ENCODE measurements at regions not wholly inside any gene's neighbourhood (a gene's known extent, or its start where the extent isn't known, plus 50 kb on each side); places are given as distances from the start of the nearest gene placed in this dataset.

DNA sequence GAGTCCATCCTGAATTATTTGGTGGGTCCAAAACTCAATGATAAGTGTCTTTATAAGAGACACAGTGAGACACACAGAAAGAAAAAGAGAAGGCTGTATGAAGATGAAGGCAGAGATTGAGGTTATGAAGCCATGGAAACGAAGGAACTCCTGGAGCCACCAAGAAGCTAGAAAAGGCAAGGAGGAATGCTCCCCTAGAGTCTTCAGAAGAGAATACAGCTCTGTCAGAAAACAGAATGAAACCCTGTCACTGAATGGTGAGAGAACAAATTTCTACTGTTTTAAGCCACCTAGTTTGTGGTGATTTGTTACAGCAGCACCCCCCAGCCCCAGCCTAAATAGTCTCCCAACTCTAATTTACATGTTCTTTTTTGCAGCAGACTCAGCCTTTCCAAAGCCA lies 635.1 kb downstream of the EPHA7 start:
- TF ChIP-seq, protein P1, sequence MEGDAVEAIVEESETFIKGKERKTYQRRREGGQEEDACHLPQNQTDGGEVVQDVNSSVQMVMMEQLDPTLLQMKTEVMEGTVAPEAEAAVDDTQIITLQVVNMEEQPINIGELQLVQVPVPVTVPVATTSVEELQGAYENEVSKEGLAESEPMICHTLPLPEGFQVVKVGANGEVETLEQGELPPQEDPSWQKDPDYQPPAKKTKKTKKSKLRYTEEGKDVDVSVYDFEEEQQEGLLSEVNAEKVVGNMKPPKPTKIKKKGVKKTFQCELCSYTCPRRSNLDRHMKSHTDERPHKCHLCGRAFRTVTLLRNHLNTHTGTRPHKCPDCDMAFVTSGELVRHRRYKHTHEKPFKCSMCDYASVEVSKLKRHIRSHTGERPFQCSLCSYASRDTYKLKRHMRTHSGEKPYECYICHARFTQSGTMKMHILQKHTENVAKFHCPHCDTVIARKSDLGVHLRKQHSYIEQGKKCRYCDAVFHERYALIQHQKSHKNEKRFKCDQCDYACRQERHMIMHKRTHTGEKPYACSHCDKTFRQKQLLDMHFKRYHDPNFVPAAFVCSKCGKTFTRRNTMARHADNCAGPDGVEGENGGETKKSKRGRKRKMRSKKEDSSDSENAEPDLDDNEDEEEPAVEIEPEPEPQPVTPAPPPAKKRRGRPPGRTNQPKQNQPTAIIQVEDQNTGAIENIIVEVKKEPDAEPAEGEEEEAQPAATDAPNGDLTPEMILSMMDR (conservative IDR thresholded peaks at IDR 0.05 in 1 of 2, IDR thresholded peaks at IDR 0.05 in 1 of 2; ENCODE audit: low read depth in 1 of 2, low read length in 2 of 2), result no peak
- no peak for TF ChIP-seq EZH2 (IDR thresholded peaks at IDR 0.05; ENCODE audit: low read length, missing control alignments)
- no peak overlapping the region for H3K27ac ChIP-seq (ENCODE audit: insufficient read depth, low read length)
- no peaks in the 10 kb centered on the region for H3K4me1 ChIP-seq (ENCODE audit: control insufficient read depth, extremely low read depth, insufficient read depth, low read length)
- DNase-seq (ENCODE audit: low read depth in 2 of 2), result no peak
- H3K27me3 ChIP-seq (ENCODE audit: control insufficient read depth, insufficient read depth, low read length), result no peaks in the 10 kb centered on the region
- no peak overlapping the region for H3K4me3 ChIP-seq (replicated peaks in 1 of 4; ENCODE audit: control extremely low read depth in 1 of 4, insufficient read depth in 1 of 4, low read depth in 3 of 4, low read length in 4 of 4)
- no peaks in the 10 kb centered on the region for H3K9me3 ChIP-seq (ENCODE audit: control insufficient read depth, insufficient read depth, low read depth, low read length)
- H3K9ac ChIP-seq (ENCODE audit: insufficient read depth, low read length), result no peak overlapping the region
- H3K4me2 ChIP-seq (ENCODE audit: extremely low read depth, insufficient read depth, low read length), result no peak overlapping the region
- no peaks in the 10 kb centered on the region for H3K79me2 ChIP-seq (ENCODE audit: control insufficient read depth, insufficient read depth, low read length)
- no peak overlapping the region for H2AFZ ChIP-seq (ENCODE audit: low read length)
- no peaks in the 10 kb centered on the region for H4K20me1 ChIP-seq (ENCODE audit: control insufficient read depth, extremely low read depth, insufficient read depth, low read length)
- H3K36me3 ChIP-seq (ENCODE audit: control insufficient read depth, insufficient read depth, low read length), result no peaks in the 10 kb centered on the region

DNA sequence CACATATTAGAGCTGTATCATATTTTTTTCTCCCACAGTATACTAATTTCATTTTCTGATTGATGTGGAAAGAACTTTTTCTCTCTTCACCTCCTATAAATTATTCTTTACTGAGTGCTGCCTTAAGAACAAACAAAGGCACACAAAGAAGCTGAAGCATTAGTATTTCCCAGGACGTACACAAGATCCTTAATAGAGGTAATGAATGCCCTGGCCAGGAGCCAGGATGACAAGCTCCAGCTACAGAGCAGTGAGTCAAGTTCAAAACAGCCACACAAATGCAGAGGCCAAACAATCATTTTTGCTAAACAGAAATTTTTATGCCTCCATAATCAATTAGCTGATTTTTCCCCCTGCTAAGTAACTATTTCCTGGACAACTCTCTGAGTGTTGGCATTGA lies 639.6 kb downstream of the EPHA7 start:
- DNase-seq (ENCODE audit: low read depth in 2 of 2), result peak; percentile 70 to 80
- no peak overlapping the region for H2AFZ ChIP-seq (ENCODE audit: low read length)
- H3K79me2 ChIP-seq (ENCODE audit: control insufficient read depth, insufficient read depth, low read length), result no peaks in the 10 kb centered on the region
- no peaks in the 10 kb centered on the region for H3K36me3 ChIP-seq (ENCODE audit: control insufficient read depth, insufficient read depth, low read length)
- H3K9ac ChIP-seq (ENCODE audit: insufficient read depth, low read length), result no peak overlapping the region
- no peaks in the 10 kb centered on the region for H3K9me3 ChIP-seq (ENCODE audit: control insufficient read depth, insufficient read depth, low read depth, low read length)
- no peaks in the 10 kb centered on the region for H3K27me3 ChIP-seq (ENCODE audit: control insufficient read depth, insufficient read depth, low read length)
- no peaks in the 10 kb centered on the region for H4K20me1 ChIP-seq (ENCODE audit: control insufficient read depth, extremely low read depth, insufficient read depth, low read length)
- H3K4me1 ChIP-seq (ENCODE audit: control insufficient read depth, extremely low read depth, insufficient read depth, low read length), result no peaks in the 10 kb centered on the region
- no peak overlapping the region for H3K4me2 ChIP-seq (ENCODE audit: extremely low read depth, insufficient read depth, low read length)
- TF ChIP-seq, protein P1 (conservative IDR thresholded peaks at IDR 0.05 in 1 of 2, IDR thresholded peaks at IDR 0.05 in 1 of 2; ENCODE audit: low read depth in 1 of 2, low read length in 2 of 2), result no peak
- TF ChIP-seq EZH2 (IDR thresholded peaks at IDR 0.05; ENCODE audit: low read length, missing control alignments), result no peak
- H3K27ac ChIP-seq (ENCODE audit: insufficient read depth, low read length), result no peak overlapping the region
- no peak overlapping the region for H3K4me3 ChIP-seq (replicated peaks in 1 of 4; ENCODE audit: control extremely low read depth in 1 of 4, insufficient read depth in 1 of 4, low read depth in 3 of 4, low read length in 4 of 4)

DNA sequence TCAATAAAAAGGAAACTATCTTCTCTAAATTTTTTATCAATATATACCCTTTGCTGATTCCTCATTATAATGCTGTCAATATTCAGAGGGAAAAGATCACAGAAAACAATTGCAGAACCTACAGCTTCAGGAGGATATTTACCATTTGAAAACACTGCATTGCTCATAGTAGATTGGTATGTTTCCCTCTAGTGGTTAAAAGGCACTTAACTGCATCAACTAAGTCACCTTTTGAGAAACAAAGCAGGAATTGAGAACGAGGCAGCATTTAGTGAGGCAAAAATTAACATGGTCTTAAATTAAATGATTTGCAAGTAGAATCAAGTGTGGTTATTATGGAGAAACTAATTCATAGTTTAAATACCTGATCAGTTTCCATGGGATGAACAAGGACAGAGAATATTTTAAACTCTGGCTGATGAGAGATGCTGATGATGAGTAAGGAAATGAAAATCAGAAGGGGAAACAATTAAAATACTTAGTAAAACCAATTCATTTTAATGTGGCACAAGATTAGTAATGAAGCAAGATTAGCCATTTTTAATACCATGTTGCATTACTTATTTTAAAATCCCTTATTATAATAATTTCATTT lies 642.1 kb downstream of the EPHA7 start:
- Histone ChIP-seq H3K9me3 (ENCODE audit: control insufficient read depth, insufficient read depth, low read depth, low read length) (no peaks in the 10 kb centered on the region), H3K36me3 (ENCODE audit: control insufficient read depth, insufficient read depth, low read length) (no peaks in the 10 kb centered on the region), H3K4me1 (ENCODE audit: control insufficient read depth, extremely low read depth, insufficient read depth, low read length) (no peaks in the 10 kb centered on the region), H3K79me2 (ENCODE audit: control insufficient read depth, insufficient read depth, low read length) (no peaks in the 10 kb centered on the region), H3K4me3 (replicated peaks in 1 of 4; ENCODE audit: control extremely low read depth in 1 of 4, insufficient read depth in 1 of 4, low read depth in 3 of 4, low read length in 4 of 4) (no peak overlapping the region), H4K20me1 (ENCODE audit: control insufficient read depth, extremely low read depth, insufficient read depth, low read length) (no peaks in the 10 kb centered on the region), H3K27ac (ENCODE audit: insufficient read depth, low read length) (no peak overlapping the region), H3K9ac (ENCODE audit: insufficient read depth, low read length) (no peak overlapping the region), H2AFZ (ENCODE audit: low read length) (no peak overlapping the region), H3K27me3 (ENCODE audit: control insufficient read depth, insufficient read depth, low read length) (no peaks in the 10 kb centered on the region), H3K4me2 (ENCODE audit: extremely low read depth, insufficient read depth, low read length) (no peak overlapping the region)
- DNase-seq (ENCODE audit: low read depth in 2 of 2), result peak; percentile 36 to 68
- TF ChIP-seq EZH2 (IDR thresholded peaks at IDR 0.05; ENCODE audit: low read length, missing control alignments), result no peak
- TF ChIP-seq, protein P1 (conservative IDR thresholded peaks at IDR 0.05 in 1 of 2, IDR thresholded peaks at IDR 0.05 in 1 of 2; ENCODE audit: low read depth in 1 of 2, low read length in 2 of 2), result peak in 1 of 2 donors; percentile 71

Measured in fibroblast of lung (primary cell).